Dermis microvascular lymphatic vessel endothelial cell (primary cell): ENCODE measurements at regions not wholly inside any gene's neighbourhood (a gene's known extent, or its start where the extent isn't known, plus 50 kb on each side); places are given as distances from the start of the nearest gene placed in this dataset.
"Not testable (repeated sequence)": the region's sequence is repeated elsewhere in the genome, so short reads cannot be mapped to it uniquely, and the experiment has no call there.

ENCODE experiments used
- DNase-seq, 2 donors: peaks; one replicate each; pipeline versions ENCODE4 v3.0.0 to v3.0.0-alpha.2; 2010; ENCODE audit warnings: low read depth in 2 of 2

GRCh38 chr14:48598458-48598857 is 923.1 kb upstream of the MDGA2 start:
- no peak for DNase-seq

- DNase-seq: no peak
Measured at GRCh38 chr14:48586099-48586498, 910.7 kb upstream of the MDGA2 start.

- no peak for DNase-seq
Measured at GRCh38 chr14:48584031-48584430, 908.6 kb upstream of the MDGA2 start.

GRCh38 chr14:48582938-48583337 is 907.5 kb upstream of the MDGA2 start:
- DNase-seq: no peak

- DNase-seq: no peak
Measured at GRCh38 chr14:48580692-48581091, 905.3 kb upstream of the MDGA2 start.

- DNase-seq: no peak
Measured at GRCh38 chr14:48575772-48576171, 900.4 kb upstream of the MDGA2 start.

- no peak for DNase-seq
Measured at GRCh38 chr14:48568688-48569087, 893.3 kb upstream of the MDGA2 start.

- no peak for DNase-seq
Measured at GRCh38 chr14:48568252-48568651, 892.8 kb upstream of the MDGA2 start.

GRCh38 chr14:48563489-48563888 is 888.1 kb upstream of the MDGA2 start:
- no peak for DNase-seq

GRCh38 chr14:48561438-48561837 is 886.0 kb upstream of the MDGA2 start:
- DNase-seq: not testable (repeated sequence)

- DNase-seq: no peak
Measured at GRCh38 chr14:48560421-48560820, 885.0 kb upstream of the MDGA2 start.

GRCh38 chr14:48553443-48553842 is 878.0 kb upstream of the MDGA2 start:
- DNase-seq: no peak

GRCh38 chr14:48546996-48547395 is 871.6 kb upstream of the MDGA2 start:
- no peak for DNase-seq

- no peak for DNase-seq
Measured at GRCh38 chr14:48537600-48537999, 862.2 kb upstream of the MDGA2 start.

- no peak for DNase-seq
Measured at GRCh38 chr14:48536318-48536717, 860.9 kb upstream of the MDGA2 start.

- no peak for DNase-seq
Measured at GRCh38 chr14:48527832-48528231, 852.4 kb upstream of the MDGA2 start.

GRCh38 chr14:48526307-48526706 is 850.9 kb upstream of the MDGA2 start:
- no peak for DNase-seq

- no peak for DNase-seq
Measured at GRCh38 chr14:48504921-48505320, 829.5 kb upstream of the MDGA2 start.

GRCh38 chr14:48490756-48491155 is 815.4 kb upstream of the MDGA2 start:
- no peak for DNase-seq

GRCh38 chr14:48473944-48474343 is 798.5 kb upstream of the MDGA2 start:
- no peak for DNase-seq

- DNase-seq: no peak
Measured at GRCh38 chr14:48456051-48456450, 780.6 kb upstream of the MDGA2 start.

- no peak for DNase-seq
Measured at GRCh38 chr14:48454887-48455286, 779.5 kb upstream of the MDGA2 start.

- no peak for DNase-seq
Measured at GRCh38 chr14:48452437-48452995, 777.1 kb upstream of the MDGA2 start.

- DNase-seq: no peak
Measured at GRCh38 chr14:48435221-48435620, 759.8 kb upstream of the MDGA2 start.
